ENCODE measurements at regions not wholly inside any gene's neighbourhood (a gene's known extent, or its start where the extent isn't known, plus 50 kb on each side); places are given as distances from the start of the nearest gene placed in this dataset.

DNA sequence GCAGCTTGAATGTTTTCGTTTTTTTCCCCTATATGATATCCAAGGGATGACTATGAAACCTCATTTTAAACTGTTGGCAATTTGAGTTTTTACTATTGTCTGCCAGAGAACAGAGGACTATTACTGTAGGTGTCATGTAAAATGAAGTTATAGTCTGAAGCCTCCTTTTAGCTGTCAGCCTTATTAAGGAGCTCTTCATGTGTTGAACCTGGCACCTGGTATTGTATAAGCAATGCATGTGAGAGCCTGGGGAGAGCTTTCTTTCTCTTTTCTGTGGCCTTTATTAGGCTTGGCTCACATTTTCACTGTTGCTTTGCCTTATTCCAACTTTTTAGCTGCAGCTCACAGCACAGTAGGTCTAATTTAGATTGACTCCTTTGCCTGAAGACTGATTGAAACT, 119.1 kb upstream of the FOXP2 start:
- TF ChIP-seq, protein P1, sequence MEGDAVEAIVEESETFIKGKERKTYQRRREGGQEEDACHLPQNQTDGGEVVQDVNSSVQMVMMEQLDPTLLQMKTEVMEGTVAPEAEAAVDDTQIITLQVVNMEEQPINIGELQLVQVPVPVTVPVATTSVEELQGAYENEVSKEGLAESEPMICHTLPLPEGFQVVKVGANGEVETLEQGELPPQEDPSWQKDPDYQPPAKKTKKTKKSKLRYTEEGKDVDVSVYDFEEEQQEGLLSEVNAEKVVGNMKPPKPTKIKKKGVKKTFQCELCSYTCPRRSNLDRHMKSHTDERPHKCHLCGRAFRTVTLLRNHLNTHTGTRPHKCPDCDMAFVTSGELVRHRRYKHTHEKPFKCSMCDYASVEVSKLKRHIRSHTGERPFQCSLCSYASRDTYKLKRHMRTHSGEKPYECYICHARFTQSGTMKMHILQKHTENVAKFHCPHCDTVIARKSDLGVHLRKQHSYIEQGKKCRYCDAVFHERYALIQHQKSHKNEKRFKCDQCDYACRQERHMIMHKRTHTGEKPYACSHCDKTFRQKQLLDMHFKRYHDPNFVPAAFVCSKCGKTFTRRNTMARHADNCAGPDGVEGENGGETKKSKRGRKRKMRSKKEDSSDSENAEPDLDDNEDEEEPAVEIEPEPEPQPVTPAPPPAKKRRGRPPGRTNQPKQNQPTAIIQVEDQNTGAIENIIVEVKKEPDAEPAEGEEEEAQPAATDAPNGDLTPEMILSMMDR (IDR thresholded peaks at IDR 0.05; ENCODE audit: low read length): no peak
- TF ChIP-seq EZH2 (IDR thresholded peaks at IDR 0.05; ENCODE audit: borderline replicate concordance, low read length): no peak
